SK-N-MC (cell line): ENCODE measurements at regions not wholly inside any gene's neighbourhood (a gene's known extent, or its start where the extent isn't known, plus 50 kb on each side); places are given as distances from the start of the nearest gene placed in this dataset.

Experiments
- EZH2 ChIP-seq: fragments of 200-600 bp; sonication (generic); IDR thresholded peaks from one replicate; pipeline ENCODE4 v1.6.1; 2017; ENCODE audit warnings: antibody characterized with exemption
- FOXP2 ChIP-seq: optimal IDR thresholded peaks from 2 replicates; pipeline ENCODE3; 2011; ENCODE audit warnings: mild to moderate bottlenecking, moderate library complexity; ENCODE audit not compliant: insufficient read depth; ENCODE audit errors: extremely low read length, control extremely low read depth
- POLR2AphosphoS5 ChIP-seq: IDR thresholded peaks from 2 replicates; pipeline ENCODE4 v1.6.1; 2012; ENCODE audit warnings: mild to moderate bottlenecking, low read depth, low read length, borderline replicate concordance

DNA sequence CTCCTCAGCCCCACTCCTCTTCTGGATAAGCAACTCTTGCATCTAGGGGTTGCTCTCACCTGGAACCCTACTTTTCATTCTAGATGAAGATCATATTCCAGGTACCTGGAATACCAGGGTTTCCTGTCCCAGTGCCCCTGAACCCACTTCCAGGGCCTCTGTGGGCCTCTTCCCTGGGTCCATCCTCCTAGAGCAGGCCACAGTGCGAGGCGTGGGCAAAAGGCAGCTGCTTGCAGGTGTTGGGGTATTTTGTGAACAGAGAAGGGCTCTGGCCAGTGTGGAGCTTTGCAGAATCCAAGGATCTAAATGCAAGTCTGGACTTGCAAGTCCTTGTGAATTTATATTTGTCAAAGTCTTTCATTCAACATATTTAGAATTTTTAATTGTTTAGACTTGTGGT lies 240.4 kb upstream of the POU3F1 start:
- TF ChIP-seq POLR2AphosphoS5 (no peak), EZH2 (no peak), FOXP2 (no peak)
